ENCODE measurements at regions not wholly inside any gene's neighbourhood (a gene's known extent, or its start where the extent isn't known, plus 50 kb on each side); places are given as distances from the start of the nearest gene placed in this dataset.

DNA sequence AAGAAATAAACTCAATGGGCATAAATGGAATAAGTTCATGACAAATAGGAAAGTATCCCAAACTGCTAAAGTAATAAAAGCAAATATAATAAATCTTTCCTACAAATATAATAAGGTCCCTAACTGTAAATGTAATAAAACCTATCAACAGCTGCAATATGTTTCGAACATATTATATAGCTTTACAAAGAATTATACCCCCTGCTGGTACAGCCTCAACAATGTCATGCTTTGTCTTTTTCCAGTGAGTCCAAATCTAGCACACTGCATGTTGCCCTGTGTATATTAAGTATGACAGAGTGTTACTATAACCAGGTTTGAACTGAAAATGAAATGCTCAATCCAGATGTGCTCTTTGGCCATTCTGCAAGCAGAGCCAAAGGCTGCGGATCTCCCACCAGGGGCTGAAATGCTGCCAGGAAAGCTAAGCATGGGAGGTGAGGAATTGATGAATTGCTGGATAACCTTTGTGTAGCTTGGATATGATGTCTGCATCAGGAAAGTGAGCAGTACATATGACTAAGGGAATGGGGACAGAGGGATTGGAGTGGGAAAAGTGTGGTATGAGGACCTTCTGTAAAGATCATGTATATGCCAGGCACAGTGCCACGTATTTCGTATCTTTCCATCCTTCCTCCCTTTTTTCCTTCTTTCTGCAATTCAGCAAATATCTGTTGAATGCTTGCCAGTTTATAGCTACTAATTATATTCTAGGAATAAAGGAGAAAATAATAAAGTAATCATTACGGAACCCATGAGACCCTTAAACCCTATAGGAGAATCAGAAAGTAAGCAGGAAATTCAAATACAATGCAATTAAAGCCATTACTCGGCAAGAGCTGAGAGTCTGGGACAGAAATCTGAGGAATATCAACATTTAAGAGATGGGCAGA, 954.6 kb upstream of the LCORL start:
- Histone ChIP-seq H2AFZ (ENCODE audit: control insufficient read depth, low read depth, low read length) (no peak overlapping the region), H4K20me1 (ENCODE audit: control insufficient read depth, insufficient read depth) (no peaks in the 10 kb centered on the region), H3K4me1 (ENCODE audit: control insufficient read depth, insufficient read depth, low read length) (no peaks in the 10 kb centered on the region), H3K79me2 (ENCODE audit: control insufficient read depth, insufficient read depth, low read length) (no peaks in the 10 kb centered on the region), H3K27me3 (replicated peaks in 1 of 2; ENCODE audit: control insufficient read depth in 2 of 2, insufficient read depth in 2 of 2, low read length in 1 of 2) (no peaks in the 10 kb centered on the region), H3K9ac (ENCODE audit: control insufficient read depth, insufficient read depth, low read length) (no peak overlapping the region), H3K4me3 (no peak overlapping the region), H3K27ac (ENCODE audit: control insufficient read depth, insufficient read depth) (no peak overlapping the region), H3K4me2 (ENCODE audit: control insufficient read depth, insufficient read depth) (no peak overlapping the region), H3K9me3 (replicated peaks; ENCODE audit: control insufficient read depth, insufficient read depth, low read length) (no peaks in the 10 kb centered on the region), H3K36me3 (ENCODE audit: control insufficient read depth in 2 of 2, insufficient read depth in 2 of 2, low read length in 1 of 2) (no peaks in the 10 kb centered on the region)
- in situ Hi-C loops (cut with MboI) (no loop called here), intact Hi-C loops (cut with micrococcal nuclease; ENCODE audit: unreplicated experiment) (no loop called here)
- ChIA-PET POLR2A (interaction anchor here (1.0 kb wide), 1 partner anchor 9 kb away, joined by 3 read pairs; no protein-coding TSS in a partner anchor), RAD21 (ENCODE audit: unreplicated experiment) (no interaction called here), SMC1A (ENCODE audit: uncharacterized antibody, unreplicated experiment) (no interaction called here), CTCF (no interaction called here)
- no peak for FAIRE-seq
- no TSS peak for BruUV-seq (replicated peaks)
- no peak for ATAC-seq
- no peak for DNase-seq (ENCODE audit: low read depth, low spot score)
- 10% methylated on average over 6 of the region's 6 CpGs for WGBS (ENCODE audit: insufficient coverage, insufficient replicate concordance, low lambda C conversion rate, missing lambda C conversion rate)
- no peak for TF ChIP-seq NFYB (IDR thresholded peaks at IDR 0.05; ENCODE audit: insufficient read depth, low read depth, low read length)
- TF ChIP-seq EZH2 (IDR thresholded peaks at IDR 0.05; ENCODE audit: borderline replicate concordance, control insufficient read depth, low read depth, low read length): no peak
- no peak for TF ChIP-seq HDAC6 (IDR thresholded peaks at IDR 0.05; ENCODE audit: unreplicated experiment)
- no peak for TF ChIP-seq POLR2AphosphoS2 (IDR thresholded peaks at IDR 0.05; ENCODE audit: low read depth, low read length)
- no peak for TF ChIP-seq GATAD2B (conservative IDR thresholded peaks at IDR 0.05; ENCODE audit: low read depth)
- no peak for TF ChIP-seq IRF4 (IDR thresholded peaks at IDR 0.05; ENCODE audit: low read depth, low read length)
- TF ChIP-seq NRF1 (conservative IDR thresholded peaks at IDR 0.05; ENCODE audit: low read depth, low read length): no peak
- TF ChIP-seq IKZF2 (IDR thresholded peaks at IDR 0.05): no peak
- no peak for TF ChIP-seq CHD1 (IDR thresholded peaks at IDR 0.05; ENCODE audit: low read depth, low read length)
- TF ChIP-seq CREB1 (IDR thresholded peaks at IDR 0.05; ENCODE audit: low read depth): no peak

All from GM12878 (cell line).